Activated naive CD4-positive, alpha-beta T cell treated with anti-CD3 and anti-CD28 coated beads, Interleukin-2, amount 10 ng/mL, durations not matched to agents 7 days and 5 days (primary cell): ENCODE measurements at regions not wholly inside any gene's neighbourhood (a gene's known extent, or its start where the extent isn't known, plus 50 kb on each side); places are given as distances from the start of the nearest gene placed in this dataset.

Source experiments
- CTCF ChIA-PET: fragments of 350-600 bp; sonication (Branson Sonifier 250); formaldehyde crosslinking; loops from one replicate; lab custom pipeline; 2021; ENCODE audit warnings: antibody characterized with exemption; lab: Charles Lee
- DNase-seq: peaks from one replicate; pipeline ENCODE4 v3.0.0-alpha.2; 2020
- H3K27ac Mint-ChIP-seq: one replicate; pipeline ENCODE4 v1.8.0; 2021; ENCODE audit warnings: mild to moderate bottlenecking, moderate library complexity, mixed read lengths
- H3K27me3 Mint-ChIP-seq: one replicate; pipeline ENCODE4 v1.8.0; 2021; ENCODE audit warnings: mild to moderate bottlenecking, mixed read lengths
- H3K36me3 Mint-ChIP-seq: one replicate; pipeline ENCODE4 v1.8.0; 2021; ENCODE audit warnings: mixed read lengths
- H3K4me1 Mint-ChIP-seq: one replicate; pipeline ENCODE4 v1.8.0; 2021; ENCODE audit warnings: mixed read lengths
- H3K4me3 Mint-ChIP-seq: one replicate; pipeline ENCODE4 v1.8.0; 2021; ENCODE audit warnings: mild to moderate bottlenecking, moderate library complexity, mixed read lengths
- H3K9me3 Mint-ChIP-seq: one replicate; pipeline ENCODE4 v1.8.0; 2021; ENCODE audit warnings: mixed read lengths

DNA sequence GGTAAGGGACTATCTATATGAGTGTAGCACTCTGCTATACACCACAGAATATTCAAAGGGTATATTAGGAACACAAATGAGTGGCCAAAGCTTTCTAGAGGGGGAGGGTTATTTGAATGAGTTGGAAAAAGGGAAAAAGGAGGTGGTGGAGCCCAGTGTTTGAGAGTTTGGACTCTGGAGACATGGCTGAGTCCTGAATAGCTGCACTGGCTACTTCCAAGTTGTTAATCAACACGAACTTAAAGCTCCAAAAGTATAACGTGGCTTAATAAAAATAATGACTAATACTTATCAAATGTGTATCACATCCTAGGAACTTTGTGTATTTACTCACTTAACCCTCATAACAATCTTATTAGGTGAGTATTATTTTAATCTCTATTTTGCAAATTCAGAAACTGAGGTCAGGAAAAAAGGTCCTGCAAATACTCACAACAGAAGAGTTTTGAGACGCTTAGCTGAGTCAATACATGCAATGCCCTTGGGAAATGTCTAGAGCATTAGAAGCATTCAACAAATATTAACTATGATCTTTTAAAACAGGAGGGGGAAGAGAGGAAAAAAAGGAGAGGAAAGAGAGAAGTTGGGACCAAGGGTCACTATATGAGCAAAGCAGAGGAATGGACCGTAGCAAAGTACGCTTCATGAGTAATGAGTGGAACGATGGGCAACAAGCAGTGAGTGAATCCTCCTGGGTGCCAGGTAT lies 189.5 kb upstream of the HMGA2 start:
- Mint-ChIP-seq H3K27ac (no peak overlapping the region), H3K4me1 (no peaks in the 10 kb centered on the region), H3K36me3 (no peaks in the 10 kb centered on the region), H3K27me3 (no peaks in the 10 kb centered on the region), H3K4me3 (no peak overlapping the region), H3K9me3 (no peaks in the 10 kb centered on the region)
- DNase-seq, result no peak
- CTCF ChIA-PET, result no interaction called here

GRCh38 chr12:65636436-65636835 lies 187.8 kb upstream of the HMGA2 start:
- no peak for DNase-seq
- Mint-ChIP-seq H3K9me3 (no peaks in the 10 kb centered on the region), H3K4me1 (no peaks in the 10 kb centered on the region), H3K27me3 (no peaks in the 10 kb centered on the region), H3K27ac (no peak overlapping the region), H3K4me3 (no peak overlapping the region), H3K36me3 (no peaks in the 10 kb centered on the region)
- CTCF ChIA-PET, result no interaction called here

DNA sequence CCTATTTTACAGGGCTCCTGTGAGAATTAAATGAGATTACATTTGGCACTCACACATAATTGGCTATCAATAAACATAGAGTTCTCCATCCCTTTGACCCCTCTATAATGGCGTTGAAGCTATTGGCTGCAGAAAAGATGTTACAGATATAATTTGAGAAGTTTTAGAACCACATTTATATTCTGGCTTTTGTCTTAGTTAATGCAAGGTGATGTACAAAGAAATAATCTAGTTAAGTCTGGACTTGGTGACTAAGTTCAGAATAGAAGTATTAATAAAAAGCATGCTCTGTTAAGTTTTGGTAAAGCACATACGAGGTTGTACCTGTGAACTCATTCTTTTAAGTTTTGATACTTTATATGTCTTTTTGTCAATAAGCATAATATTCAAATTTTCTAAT lies 187.1 kb upstream of the HMGA2 start:
- CTCF ChIA-PET, result no interaction called here

DNA sequence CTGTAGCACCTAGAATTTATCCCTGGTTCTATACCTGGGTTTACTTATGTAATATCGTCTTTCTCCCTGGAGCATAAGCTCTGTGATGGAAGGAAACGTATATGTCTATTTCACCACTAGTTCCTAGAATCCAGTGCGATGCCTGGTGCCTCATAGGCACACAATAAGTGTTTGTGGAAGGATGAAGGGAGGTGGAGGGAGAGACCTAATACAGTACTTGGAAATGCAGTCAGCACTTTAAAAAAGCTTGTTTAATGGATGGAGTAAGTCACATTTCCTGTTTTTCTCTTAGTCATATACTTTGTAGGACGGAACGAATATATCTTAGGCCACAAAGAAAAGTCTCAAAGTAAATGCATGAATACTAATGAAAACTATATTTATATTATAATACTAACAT lies 186.5 kb upstream of the HMGA2 start:
- DNase-seq, result no peak
- Mint-ChIP-seq H3K36me3 (no peaks in the 10 kb centered on the region), H3K4me3 (no peak overlapping the region), H3K9me3 (no peaks in the 10 kb centered on the region), H3K27ac (no peak overlapping the region), H3K27me3 (no peaks in the 10 kb centered on the region), H3K4me1 (no peaks in the 10 kb centered on the region)
- CTCF ChIA-PET, result no interaction called here

More for the DNA sequence above, 187.1 kb upstream of the HMGA2 start:
- H3K27me3 Mint-ChIP-seq, result no peaks in the 10 kb centered on the region
- H3K4me3 Mint-ChIP-seq, result no peak overlapping the region
- no peaks in the 10 kb centered on the region for H3K9me3 Mint-ChIP-seq
- H3K36me3 Mint-ChIP-seq, result no peaks in the 10 kb centered on the region
- H3K27ac Mint-ChIP-seq, result no peak overlapping the region
- H3K4me1 Mint-ChIP-seq, result no peaks in the 10 kb centered on the region
- no peak for DNase-seq

- Mint-ChIP-seq H3K36me3 (no peaks in the 10 kb centered on the region), H3K4me3 (no peak overlapping the region), H3K27me3 (no peaks in the 10 kb centered on the region), H3K9me3 (no peaks in the 10 kb centered on the region), H3K27ac (no peak overlapping the region), H3K4me1 (no peaks in the 10 kb centered on the region)
- CTCF ChIA-PET, result no interaction called here
- no peak for DNase-seq
Measured at GRCh38 chr12:65638324-65638723, 186.0 kb upstream of the HMGA2 start.

DNA sequence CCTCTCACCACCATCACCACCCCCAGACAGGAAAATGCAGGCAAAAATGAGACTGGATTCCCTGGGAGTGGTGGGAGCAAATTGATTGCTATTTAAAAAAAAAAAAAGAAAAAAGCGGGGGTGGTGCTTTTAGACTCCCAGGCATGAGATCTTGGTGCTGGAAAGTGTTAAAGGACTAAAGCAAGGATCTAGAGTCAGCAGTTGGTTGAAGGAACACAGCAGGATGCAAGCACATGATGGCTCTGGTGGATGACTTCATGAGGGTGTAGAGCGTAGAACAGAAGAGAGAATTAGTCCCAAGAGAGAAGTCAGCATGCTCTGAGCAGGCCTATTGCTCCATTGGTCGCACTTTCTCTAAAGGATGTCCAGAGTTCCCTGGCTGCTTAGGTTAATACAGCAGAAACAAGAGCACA lies 183.8 kb upstream of the HMGA2 start:
- H3K4me3 Mint-ChIP-seq, result no peak overlapping the region
- no peaks in the 10 kb centered on the region for H3K27me3 Mint-ChIP-seq
- no peaks in the 10 kb centered on the region for H3K36me3 Mint-ChIP-seq
- no peaks in the 10 kb centered on the region for H3K4me1 Mint-ChIP-seq
- DNase-seq, result no peak
- H3K9me3 Mint-ChIP-seq, result no peaks in the 10 kb centered on the region
- H3K27ac Mint-ChIP-seq, result no peak overlapping the region
- CTCF ChIA-PET, result no interaction called here

DNA sequence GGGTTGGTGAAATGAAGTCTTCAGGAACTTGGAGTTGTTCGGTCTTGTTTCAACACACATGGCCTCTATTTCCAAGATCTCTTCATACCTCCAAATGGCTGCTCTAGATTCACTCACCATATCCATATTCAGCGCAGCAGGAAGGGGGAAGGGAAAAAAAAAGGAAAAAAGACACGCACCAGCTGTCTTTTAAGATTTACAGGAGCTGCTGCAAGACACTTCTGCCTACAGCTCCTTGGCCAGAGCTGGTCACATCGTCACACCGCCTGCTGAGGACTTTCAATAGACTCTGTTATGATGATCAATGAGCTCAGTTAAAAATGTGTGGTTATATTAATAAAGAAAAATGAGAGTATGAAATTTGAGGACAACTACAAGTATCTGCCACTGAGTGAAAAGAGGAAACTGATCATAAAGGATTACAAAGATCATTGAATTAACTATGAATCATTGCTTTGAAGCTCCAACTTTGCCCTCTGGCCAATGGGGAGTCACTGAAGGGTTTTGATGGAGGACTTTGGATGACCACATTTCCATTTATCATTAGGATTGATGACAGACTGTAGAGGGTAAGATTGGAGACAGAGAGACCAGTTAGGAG lies 182.1 kb upstream of the HMGA2 start:
- H3K9me3 Mint-ChIP-seq, result no peaks in the 10 kb centered on the region
- no peak for DNase-seq
- H3K27me3 Mint-ChIP-seq, result no peaks in the 10 kb centered on the region
- no peak overlapping the region for H3K4me3 Mint-ChIP-seq
- H3K36me3 Mint-ChIP-seq, result no peaks in the 10 kb centered on the region
- no peaks in the 10 kb centered on the region for H3K4me1 Mint-ChIP-seq
- CTCF ChIA-PET, result no interaction called here
- no peak overlapping the region for H3K27ac Mint-ChIP-seq

DNA sequence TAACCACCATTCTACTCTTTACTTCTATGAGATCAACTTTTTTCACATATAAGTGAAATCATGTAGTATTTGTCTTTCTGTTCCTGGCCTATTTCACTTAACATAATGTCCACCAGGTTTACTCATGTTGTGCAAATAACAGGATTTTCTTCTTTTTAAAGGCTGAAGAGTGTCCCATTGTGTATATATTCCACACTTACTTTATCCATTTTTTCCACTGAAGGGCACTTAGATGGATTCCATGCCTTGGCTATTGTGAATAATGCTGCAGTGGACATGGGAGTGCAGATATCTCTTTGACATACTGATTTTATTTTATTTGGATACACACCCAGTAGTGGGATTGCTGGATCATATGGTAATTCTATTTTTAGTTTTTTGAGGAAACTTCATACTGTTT lies 181.1 kb upstream of the HMGA2 start:
- Mint-ChIP-seq H3K27me3 (no peaks in the 10 kb centered on the region), H3K4me1 (no peaks in the 10 kb centered on the region), H3K4me3 (no peak overlapping the region), H3K27ac (no peak overlapping the region), H3K36me3 (no peaks in the 10 kb centered on the region), H3K9me3 (no peaks in the 10 kb centered on the region)
- CTCF ChIA-PET, result no interaction called here
- no peak for DNase-seq

GRCh38 chr12:65643595-65644386 lies 180.5 kb upstream of the HMGA2 start:
- H3K36me3 Mint-ChIP-seq, result no peaks in the 10 kb centered on the region
- no peaks in the 10 kb centered on the region for H3K4me1 Mint-ChIP-seq
- H3K27ac Mint-ChIP-seq, result no peak overlapping the region
- H3K27me3 Mint-ChIP-seq, result no peaks in the 10 kb centered on the region
- CTCF ChIA-PET, result no interaction called here
- no peak overlapping the region for H3K4me3 Mint-ChIP-seq
- no peaks in the 10 kb centered on the region for H3K9me3 Mint-ChIP-seq
- DNase-seq, result no peak

DNA sequence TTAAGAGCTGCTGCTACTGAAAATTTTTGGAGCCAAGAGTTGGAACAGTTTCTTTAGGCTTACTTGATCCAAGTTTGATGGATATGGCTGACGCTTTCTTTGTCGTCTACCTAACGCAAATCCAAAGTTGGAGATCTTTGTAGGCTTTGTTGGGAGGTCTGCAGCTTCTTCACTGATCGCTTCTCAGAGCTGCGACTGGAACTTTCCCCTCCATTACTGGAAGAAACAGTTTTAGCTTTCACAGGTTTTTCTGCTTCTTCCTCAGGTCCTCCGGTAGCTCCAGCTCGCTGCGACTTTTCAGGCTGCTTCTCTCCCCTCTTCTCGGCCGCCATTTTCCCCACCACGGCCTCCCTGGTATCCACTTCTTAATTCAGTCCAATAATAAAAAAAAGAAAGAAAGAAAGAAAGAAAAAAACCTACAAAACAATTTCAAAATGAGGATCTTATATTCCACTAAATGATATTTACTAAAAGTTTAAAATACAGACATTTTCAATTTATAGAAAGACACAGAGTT lies 178.1 kb upstream of the HMGA2 start:
- DNase-seq, result no peak
- no peak overlapping the region for H3K4me3 Mint-ChIP-seq
- no peak overlapping the region for H3K27ac Mint-ChIP-seq
- H3K9me3 Mint-ChIP-seq, result no peaks in the 10 kb centered on the region
- no peaks in the 10 kb centered on the region for H3K36me3 Mint-ChIP-seq
- H3K4me1 Mint-ChIP-seq, result no peaks in the 10 kb centered on the region
- no peaks in the 10 kb centered on the region for H3K27me3 Mint-ChIP-seq
- CTCF ChIA-PET, result no interaction called here

- no peak overlapping the region for H3K4me3 Mint-ChIP-seq
- H3K27me3 Mint-ChIP-seq, result no peaks in the 10 kb centered on the region
- DNase-seq, result no peak
- no peaks in the 10 kb centered on the region for H3K36me3 Mint-ChIP-seq
- CTCF ChIA-PET, result no interaction called here
- H3K4me1 Mint-ChIP-seq, result no peaks in the 10 kb centered on the region
- H3K27ac Mint-ChIP-seq, result no peak overlapping the region
- no peaks in the 10 kb centered on the region for H3K9me3 Mint-ChIP-seq
Measured at GRCh38 chr12:65647074-65647473, 177.2 kb upstream of the HMGA2 start.

DNA sequence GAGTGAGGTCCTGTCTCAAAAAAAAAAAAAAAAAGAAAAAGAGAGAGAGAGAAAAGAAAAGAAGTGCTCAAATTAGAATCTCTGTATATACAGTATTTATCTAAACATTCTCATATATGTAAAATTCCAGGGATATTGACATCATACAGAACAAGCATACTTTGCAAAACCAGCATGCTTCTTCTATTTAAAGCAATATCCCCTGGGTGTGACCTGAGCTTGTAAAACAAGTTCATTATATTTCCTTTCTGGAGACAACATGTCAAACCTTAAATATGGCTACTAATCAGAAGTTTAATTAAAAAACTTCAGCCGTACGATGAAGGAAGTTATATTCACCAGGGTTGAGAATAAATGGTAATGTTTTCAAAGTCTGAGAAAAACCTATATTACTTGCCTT lies 175.8 kb upstream of the HMGA2 start:
- H3K27me3 Mint-ChIP-seq, result no peaks in the 10 kb centered on the region
- DNase-seq, result no peak
- CTCF ChIA-PET, result interaction anchor here (0.7 kb wide), 1 partner anchor 13 kb away, joined by 3 read pairs; no protein-coding TSS in a partner anchor
- no peaks in the 10 kb centered on the region for H3K9me3 Mint-ChIP-seq
- H3K36me3 Mint-ChIP-seq, result no peaks in the 10 kb centered on the region
- H3K4me3 Mint-ChIP-seq, result no peak overlapping the region
- no peak overlapping the region for H3K27ac Mint-ChIP-seq
- H3K4me1 Mint-ChIP-seq, result no peaks in the 10 kb centered on the region

DNA sequence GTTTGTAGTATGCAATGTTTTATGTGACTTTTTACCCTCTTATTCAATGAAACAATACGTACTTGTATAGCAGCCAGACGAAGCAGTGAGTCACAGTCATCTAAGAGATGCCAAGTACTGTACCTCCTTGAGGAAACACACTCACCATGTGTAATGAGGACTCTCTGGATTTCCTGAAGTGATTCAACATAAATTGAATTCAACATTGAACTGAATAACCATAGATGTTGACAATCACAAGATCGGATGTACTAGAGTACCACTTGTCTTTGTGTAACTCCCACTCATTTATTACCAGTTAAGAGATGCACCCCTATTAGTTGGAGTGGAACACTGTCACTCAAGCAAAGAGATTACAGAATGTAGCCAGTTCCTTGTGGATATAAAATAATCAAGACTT lies 175.2 kb upstream of the HMGA2 start:
- Mint-ChIP-seq H3K4me3 (no peak overlapping the region), H3K4me1 (no peaks in the 10 kb centered on the region), H3K27ac (no peak overlapping the region), H3K27me3 (no peaks in the 10 kb centered on the region), H3K9me3 (no peaks in the 10 kb centered on the region), H3K36me3 (no peaks in the 10 kb centered on the region)
- no peak for DNase-seq
- CTCF ChIA-PET, result no interaction called here

DNA sequence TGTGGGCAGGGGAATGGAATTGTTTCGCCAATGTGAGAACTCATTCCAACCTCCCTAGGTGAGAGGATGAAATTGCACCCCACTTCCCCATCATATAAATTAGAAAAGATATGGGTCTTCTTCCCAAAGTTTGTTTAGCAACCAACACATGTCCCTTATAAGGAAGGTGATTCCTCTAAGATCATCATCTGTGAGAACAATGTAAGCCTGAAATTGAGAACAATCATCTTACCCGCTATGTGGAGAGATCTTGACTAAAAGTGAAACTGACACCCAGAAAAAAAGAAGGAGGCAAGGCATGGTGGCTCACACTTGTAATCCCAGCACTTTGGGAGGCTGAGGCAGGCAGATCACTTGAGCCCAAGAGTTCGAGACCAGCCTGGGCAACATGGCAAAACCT lies 173.2 kb upstream of the HMGA2 start:
- Mint-ChIP-seq H3K27ac (no peak overlapping the region), H3K9me3 (no peaks in the 10 kb centered on the region), H3K4me3 (no peak overlapping the region), H3K36me3 (no peaks in the 10 kb centered on the region), H3K27me3 (no peaks in the 10 kb centered on the region), H3K4me1 (no peaks in the 10 kb centered on the region)
- CTCF ChIA-PET, result no interaction called here
- no peak for DNase-seq

DNA sequence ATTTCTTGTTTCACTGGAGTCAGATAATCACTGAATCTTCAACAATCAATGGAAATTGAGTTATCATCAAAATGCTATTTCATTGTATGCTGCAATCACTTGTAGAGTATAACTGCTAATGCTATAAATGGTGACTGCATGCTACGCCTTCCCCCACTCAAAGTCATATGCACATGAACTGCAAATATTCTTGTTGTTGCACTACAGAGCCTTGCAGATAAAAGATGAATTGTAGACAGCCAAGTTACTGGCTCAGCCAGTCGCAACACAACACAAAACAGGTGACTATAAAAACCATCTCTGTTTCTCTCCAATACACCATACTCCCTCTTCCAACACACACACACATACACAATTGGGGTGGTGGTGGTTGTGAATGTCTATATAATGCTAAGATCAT lies 171.0 kb upstream of the HMGA2 start:
- H3K4me3 Mint-ChIP-seq, result no peak overlapping the region
- no peaks in the 10 kb centered on the region for H3K36me3 Mint-ChIP-seq
- H3K27me3 Mint-ChIP-seq, result no peaks in the 10 kb centered on the region
- H3K4me1 Mint-ChIP-seq, result no peaks in the 10 kb centered on the region
- H3K27ac Mint-ChIP-seq, result no peak overlapping the region
- CTCF ChIA-PET, result no interaction called here
- no peaks in the 10 kb centered on the region for H3K9me3 Mint-ChIP-seq
- no peak for DNase-seq
